ENCODE measurements at regions not wholly inside any gene's neighbourhood (a gene's known extent, or its start where the extent isn't known, plus 50 kb on each side); places are given as distances from the start of the nearest gene placed in this dataset.

- no peak for TF ChIP-seq ZNF761 (CRISPR knock-in tag; conservative IDR thresholded peaks at IDR 0.05)
- TF ChIP-seq CHD4 (IDR thresholded peaks at IDR 0.05; ENCODE audit: borderline replicate concordance, low read length), result no peak
- no peak for TF ChIP-seq FUBP1 (CRISPR knock-in tag; IDR thresholded peaks at IDR 0.05; ENCODE audit: borderline replicate concordance)
- TF ChIP-seq ZNF816 (CRISPR knock-in tag; IDR thresholded peaks at IDR 0.05; ENCODE audit: borderline replicate concordance), result no peak
- no peak for TF ChIP-seq BATF2 (CRISPR knock-in tag; IDR thresholded peaks at IDR 0.05)
- no peak for TF ChIP-seq ZZZ3 (CRISPR knock-in tag; IDR thresholded peaks at IDR 0.05; ENCODE audit: borderline replicate concordance)
- TF ChIP-seq CREB1 (IDR thresholded peaks at IDR 0.05), result no peak
- peak; percentile 71 for TF ChIP-seq CREB1 (CRISPR knock-in tag; IDR thresholded peaks at IDR 0.05)
- TF ChIP-seq ZKSCAN1 (IDR thresholded peaks at IDR 0.05; ENCODE audit: low read length), result no peak
- TF ChIP-seq MAFF (IDR thresholded peaks at IDR 0.05; ENCODE audit: low read depth, low read length), result peak; percentile 38
- no peak for TF ChIP-seq ZFP1 (CRISPR knock-in tag; IDR thresholded peaks at IDR 0.05)
- no peak for TF ChIP-seq ZXDC (CRISPR knock-in tag; IDR thresholded peaks at IDR 0.05)
- no peak for TF ChIP-seq SETDB1 (CRISPR knock-in tag; IDR thresholded peaks at IDR 0.05; ENCODE audit: borderline replicate concordance)
- TF ChIP-seq PRDM10 (CRISPR knock-in tag; IDR thresholded peaks at IDR 0.05; ENCODE audit: low read depth), result no peak
- TF ChIP-seq ZSCAN21 (CRISPR knock-in tag; IDR thresholded peaks at IDR 0.05; ENCODE audit: borderline replicate concordance), result no peak
- TF ChIP-seq NFYC (CRISPR knock-in tag; IDR thresholded peaks at IDR 0.05), result no peak
- no peak for TF ChIP-seq MXD1 (CRISPR knock-in tag; IDR thresholded peaks at IDR 0.05)
- no peak for TF ChIP-seq ASH2L (IDR thresholded peaks at IDR 0.05; ENCODE audit: insufficient read length, low read depth, low read length)
These were observed 137.3 kb upstream of the RTL1 start (continued) for GRCh38 chr14:101040538-101041442.
